Stomach (tissue), 4 donors: ENCODE measurements at regions not wholly inside any gene's neighbourhood (a gene's known extent, or its start where the extent isn't known, plus 50 kb on each side); places are given as distances from the start of the nearest gene placed in this dataset.

Experiments
- POLR2A ChIP-seq, 4 donors: fragments of 450-650 bp; IDR thresholded peaks; one replicate each; pipeline ENCODE4 v1.6.1; 2016; ENCODE audit warnings: antibody characterized with exemption in 4 of 4, control low read depth in 2 of 4, mild to moderate bottlenecking in 1 of 4, moderate library complexity in 1 of 4
- POLR2AphosphoS5 ChIP-seq, 3 donors: sonication (generic); formaldehyde crosslinking; IDR thresholded peaks; one replicate each; pipeline ENCODE4 v1.6.1; 2016; ENCODE audit warnings: antibody characterized with exemption in 3 of 3

GRCh38 chrX:20947411-20947912, 426.8 kb upstream of the CNKSR2 start:
- TF ChIP-seq POLR2AphosphoS5 (IDR thresholded peaks at IDR 0.05) (no peak), POLR2A (IDR thresholded peaks at IDR 0.05) (no peak)
